Parathyroid adenoma (tissue), 2 donors: ENCODE measurements at regions not wholly inside any gene's neighbourhood (a gene's known extent, or its start where the extent isn't known, plus 50 kb on each side); places are given as distances from the start of the nearest gene placed in this dataset.

Source experiments
- H2AFZ ChIP-seq: fragments of 300-600 bp; sonication (generic); one replicate; pipeline ENCODE4 v1.7.0; 2017; ENCODE audit warnings: antibody characterized with exemption, mild to moderate bottlenecking
- H3K27ac ChIP-seq: fragments of 300-600 bp; sonication (generic); one replicate; pipeline ENCODE4 v1.7.0; 2017
- H3K27me3 ChIP-seq: fragments of 300-600 bp; sonication (generic); one replicate; pipeline ENCODE4 v1.7.0; 2017; ENCODE audit warnings: low read length; ENCODE audit not compliant: control insufficient read depth, insufficient read depth
- H3K36me3 ChIP-seq: fragments of 300-600 bp; sonication (generic); one replicate; pipeline ENCODE4 v1.7.0; 2017; ENCODE audit warnings: low read length; ENCODE audit not compliant: control insufficient read depth, insufficient read depth
- H3K4me1 ChIP-seq: fragments of 300-600 bp; sonication (generic); one replicate; pipeline ENCODE4 v1.7.0; 2017; ENCODE audit warnings: control low read depth
- H3K4me2 ChIP-seq: fragments of 300-600 bp; sonication (generic); one replicate; pipeline ENCODE4 v1.7.0; 2017; ENCODE audit warnings: low read length
- H3K4me3 ChIP-seq: fragments of 300-600 bp; sonication (generic); one replicate; pipeline ENCODE4 v1.7.0; 2017; ENCODE audit warnings: low read depth, low read length
- H3K79me2 ChIP-seq: fragments of 300-600 bp; sonication (generic); one replicate; pipeline ENCODE4 v1.7.0; 2017; ENCODE audit warnings: control low read depth
- H3K9ac ChIP-seq: fragments of 300-600 bp; sonication (generic); one replicate; pipeline ENCODE4 v1.7.0; 2017; ENCODE audit warnings: mild to moderate bottlenecking
- H3K9me3 ChIP-seq: fragments of 300-600 bp; sonication (generic); one replicate; pipeline ENCODE4 v1.7.0; 2017; ENCODE audit warnings: low read length; ENCODE audit not compliant: control insufficient read depth
- TF ChIP-seq, protein P1 (sequence below): fragments of 300-600 bp; sonication (generic); IDR thresholded peaks from one replicate; pipeline ENCODE4 v1.7.0; 2017; ENCODE audit warnings: antibody characterized with exemption, mild to moderate bottlenecking
- donor health status: primary hyperparathyroidism.

DNA sequence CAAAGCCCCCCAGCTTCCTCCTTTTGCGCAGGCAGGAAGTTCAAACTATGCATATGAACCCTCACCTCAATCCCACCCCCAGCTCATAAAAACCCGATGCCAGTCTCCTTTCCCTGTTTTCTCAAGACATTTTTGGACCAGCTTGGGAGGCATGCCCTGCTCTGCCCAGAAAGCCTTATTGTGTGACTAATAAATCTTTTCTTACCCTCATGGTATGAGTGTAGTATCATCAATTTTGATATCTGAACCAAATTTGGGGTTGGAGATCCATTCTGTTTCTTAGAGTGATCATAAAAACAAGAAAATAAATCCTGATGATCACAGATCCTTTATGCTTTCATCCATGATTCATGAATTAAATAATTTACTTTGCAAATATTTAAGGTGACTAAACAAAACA, 128.5 kb downstream of the ALG10B start:
- TF ChIP-seq, protein P1, sequence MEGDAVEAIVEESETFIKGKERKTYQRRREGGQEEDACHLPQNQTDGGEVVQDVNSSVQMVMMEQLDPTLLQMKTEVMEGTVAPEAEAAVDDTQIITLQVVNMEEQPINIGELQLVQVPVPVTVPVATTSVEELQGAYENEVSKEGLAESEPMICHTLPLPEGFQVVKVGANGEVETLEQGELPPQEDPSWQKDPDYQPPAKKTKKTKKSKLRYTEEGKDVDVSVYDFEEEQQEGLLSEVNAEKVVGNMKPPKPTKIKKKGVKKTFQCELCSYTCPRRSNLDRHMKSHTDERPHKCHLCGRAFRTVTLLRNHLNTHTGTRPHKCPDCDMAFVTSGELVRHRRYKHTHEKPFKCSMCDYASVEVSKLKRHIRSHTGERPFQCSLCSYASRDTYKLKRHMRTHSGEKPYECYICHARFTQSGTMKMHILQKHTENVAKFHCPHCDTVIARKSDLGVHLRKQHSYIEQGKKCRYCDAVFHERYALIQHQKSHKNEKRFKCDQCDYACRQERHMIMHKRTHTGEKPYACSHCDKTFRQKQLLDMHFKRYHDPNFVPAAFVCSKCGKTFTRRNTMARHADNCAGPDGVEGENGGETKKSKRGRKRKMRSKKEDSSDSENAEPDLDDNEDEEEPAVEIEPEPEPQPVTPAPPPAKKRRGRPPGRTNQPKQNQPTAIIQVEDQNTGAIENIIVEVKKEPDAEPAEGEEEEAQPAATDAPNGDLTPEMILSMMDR: no peak
- Histone ChIP-seq H3K79me2 (no peaks in the 10 kb centered on the region), H2AFZ (no peak overlapping the region), H3K27me3 (no peaks in the 10 kb centered on the region), H3K4me3 (no peak overlapping the region), H3K9ac (no peak overlapping the region), H3K27ac (no peak overlapping the region), H3K9me3 (no peaks in the 10 kb centered on the region), H3K4me1 (no peaks in the 10 kb centered on the region), H3K36me3 (no peaks in the 10 kb centered on the region), H3K4me2 (no peak overlapping the region)

DNA sequence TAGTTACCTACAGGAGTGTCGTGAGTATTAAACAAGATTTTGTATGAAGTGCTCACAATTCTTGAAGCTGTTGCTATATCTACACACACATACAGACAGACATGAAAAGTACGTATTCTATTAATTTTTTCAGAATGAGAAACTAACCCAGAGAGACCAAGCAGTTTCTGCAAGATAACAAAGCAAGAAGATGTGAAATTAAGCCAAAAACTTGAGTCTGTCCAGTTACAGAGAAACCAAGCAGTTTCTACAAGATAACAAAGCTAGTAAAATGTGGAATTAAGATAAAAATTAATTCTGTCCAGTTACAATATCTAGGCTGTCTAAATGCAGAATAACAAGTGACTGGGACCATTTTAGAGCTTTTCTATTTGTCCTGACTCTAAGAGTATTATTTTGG, 132.4 kb downstream of the ALG10B start:
- Histone ChIP-seq H3K36me3 (no peaks in the 10 kb centered on the region), H3K27me3 (no peaks in the 10 kb centered on the region), H3K9ac (no peak overlapping the region), H3K27ac (no peak overlapping the region), H3K4me3 (no peak overlapping the region), H3K4me2 (no peak overlapping the region), H3K4me1 (no peaks in the 10 kb centered on the region), H3K9me3 (no peaks in the 10 kb centered on the region), H3K79me2 (no peaks in the 10 kb centered on the region), H2AFZ (no peak overlapping the region)
- TF ChIP-seq, protein P1: no peak

DNA sequence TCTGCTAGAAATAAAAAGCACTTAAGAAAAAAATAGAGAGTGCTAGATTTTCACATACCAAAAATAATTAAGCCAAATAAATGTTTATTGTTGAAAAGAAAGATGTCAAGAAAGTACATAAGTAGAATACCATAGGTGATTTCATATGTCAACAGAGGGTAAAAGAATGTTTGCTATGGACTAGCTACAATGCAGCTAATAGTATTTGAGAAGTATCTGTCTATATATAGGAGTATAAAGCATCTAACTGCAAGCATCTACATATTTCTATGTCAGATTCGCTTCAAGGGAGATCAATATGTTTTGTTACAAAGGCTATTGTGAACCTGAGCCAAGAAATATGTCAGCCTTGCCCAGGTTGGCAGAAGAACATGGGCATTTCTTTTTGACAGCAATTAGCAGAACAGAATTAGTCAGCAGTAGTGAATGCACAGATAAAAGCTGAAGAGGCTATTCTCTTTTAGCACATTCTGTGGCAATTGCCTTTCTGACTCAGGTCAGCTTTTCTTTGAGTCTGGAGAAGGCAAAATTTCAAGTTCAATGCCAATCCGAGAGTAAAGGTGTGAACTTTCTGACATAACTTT, 140.1 kb downstream of the ALG10B start:
- Histone ChIP-seq H2AFZ (no peak overlapping the region), H3K79me2 (no peaks in the 10 kb centered on the region), H3K4me1 (no peaks in the 10 kb centered on the region), H3K4me3 (no peak overlapping the region), H3K4me2 (no peak overlapping the region), H3K9ac (no peak overlapping the region), H3K27ac (no peak overlapping the region), H3K27me3 (no peaks in the 10 kb centered on the region), H3K9me3 (no peaks in the 10 kb centered on the region), H3K36me3 (no peaks in the 10 kb centered on the region)
- TF ChIP-seq, protein P1: no peak

DNA sequence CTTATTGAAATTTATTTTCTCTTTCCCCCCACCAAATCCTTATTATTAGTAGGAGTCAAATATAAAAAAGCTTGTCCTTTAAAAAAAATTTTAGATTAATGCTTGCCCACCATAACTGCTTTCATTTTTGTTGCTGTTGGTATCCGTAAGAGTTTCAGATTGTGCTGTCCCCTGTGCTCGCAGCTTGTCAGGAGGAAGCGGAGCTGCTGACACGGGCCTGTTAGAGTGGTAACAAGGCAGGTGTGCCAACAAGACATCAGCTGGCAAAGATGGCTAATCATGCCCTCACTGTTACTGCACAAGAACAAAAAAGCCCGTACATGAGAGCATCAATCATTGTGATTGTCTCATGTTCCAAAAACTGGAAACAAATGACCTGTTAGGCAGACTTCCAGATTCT, 148.4 kb downstream of the ALG10B start:
- Histone ChIP-seq H2AFZ (no peak overlapping the region), H3K9me3 (no peaks in the 10 kb centered on the region), H3K79me2 (no peaks in the 10 kb centered on the region), H3K9ac (no peak overlapping the region), H3K27me3 (no peaks in the 10 kb centered on the region), H3K4me1 (no peaks in the 10 kb centered on the region), H3K27ac (no peak overlapping the region), H3K4me3 (no peak overlapping the region), H3K4me2 (no peak overlapping the region), H3K36me3 (no peaks in the 10 kb centered on the region)
- TF ChIP-seq, protein P1: no peak

DNA sequence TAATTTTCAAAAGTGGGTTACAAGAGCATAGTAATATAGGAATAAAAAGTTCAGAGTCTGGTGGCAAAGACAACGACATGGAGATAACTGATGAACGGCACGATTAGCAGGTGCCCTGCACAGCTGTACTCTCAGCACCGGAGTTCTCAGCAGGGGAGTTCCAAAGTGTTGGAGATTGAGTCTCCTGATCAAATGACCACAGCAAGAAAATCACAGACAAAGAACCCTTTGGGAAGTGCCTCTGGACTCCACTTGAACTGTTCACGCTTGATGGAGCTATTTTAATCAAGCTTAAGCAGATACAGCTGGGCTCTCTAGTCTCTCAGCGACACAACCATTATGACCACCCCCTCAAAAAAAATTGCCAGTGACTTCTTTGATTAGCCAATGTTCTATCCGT, 153.1 kb downstream of the ALG10B start:
- Histone ChIP-seq H3K79me2 (no peaks in the 10 kb centered on the region), H3K4me2 (no peak overlapping the region), H2AFZ (no peak overlapping the region), H3K27me3 (no peaks in the 10 kb centered on the region), H3K9ac (no peak overlapping the region), H3K9me3 (no peaks in the 10 kb centered on the region), H3K36me3 (no peaks in the 10 kb centered on the region), H3K4me1 (no peaks in the 10 kb centered on the region), H3K4me3 (no peak overlapping the region), H3K27ac (no peak overlapping the region)
- TF ChIP-seq, protein P1: no peak
